HG02981 (cell line): ENCODE measurements at regions not wholly inside any gene's neighbourhood (a gene's known extent, or its start where the extent isn't known, plus 50 kb on each side); places are given as distances from the start of the nearest gene placed in this dataset.
"Not testable (repeated sequence)": the region's sequence is repeated elsewhere in the genome, so short reads cannot be mapped to it uniquely, and the experiment has no call there.

Source experiments
- ATAC-seq: cut with Tn5 transposase; IDR thresholded peaks from one replicate; pipeline ENCODE4 v1.9.1; 2021; ENCODE audit warnings: mild to moderate bottlenecking, moderate library complexity; ENCODE audit not compliant: unreplicated experiment

DNA sequence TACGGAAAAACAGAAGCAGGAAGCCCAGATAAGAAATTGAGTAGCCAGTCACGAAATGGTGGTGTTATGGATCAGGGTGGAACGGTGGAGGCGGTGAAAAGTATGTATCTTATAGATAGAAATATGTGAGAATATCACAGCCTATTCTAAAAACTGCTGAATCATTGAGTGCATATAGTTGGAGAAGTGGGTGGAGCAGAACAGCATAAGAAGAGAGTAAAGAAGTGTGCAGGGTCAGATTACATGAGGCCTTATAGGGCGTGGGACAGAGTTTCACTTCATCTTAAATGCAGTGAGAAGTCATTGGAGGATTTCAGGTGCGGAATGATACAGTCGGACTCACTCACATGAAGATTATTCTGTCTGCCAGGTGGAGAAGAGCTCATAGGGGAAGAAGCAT is 293.1 kb downstream of the TRIML1 start:
- ATAC-seq, result no peak

GRCh38 chr4:188433741-188434315 is 294.6 kb downstream of the TRIML1 start:
- ATAC-seq, result no peak

DNA sequence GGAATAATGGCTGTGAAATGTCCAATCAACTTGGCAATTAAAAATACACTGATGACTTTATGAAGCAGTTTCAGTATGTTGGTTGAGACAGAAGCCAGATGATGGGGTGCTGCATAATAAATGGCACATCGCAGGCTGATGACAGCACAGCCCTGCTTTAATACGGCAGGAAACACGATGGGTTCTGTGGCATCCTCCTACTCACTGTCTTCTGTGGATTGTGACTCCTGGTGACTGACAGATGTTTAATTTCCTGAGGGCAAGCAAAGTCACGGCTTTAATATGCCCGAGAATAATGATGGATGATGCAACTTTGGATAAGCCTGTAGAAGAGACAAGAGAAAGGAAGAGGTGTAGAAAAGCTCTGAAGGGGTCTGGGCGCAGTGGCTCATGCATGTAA is 295.4 kb downstream of the TRIML1 start:
- ATAC-seq, result no peak

DNA sequence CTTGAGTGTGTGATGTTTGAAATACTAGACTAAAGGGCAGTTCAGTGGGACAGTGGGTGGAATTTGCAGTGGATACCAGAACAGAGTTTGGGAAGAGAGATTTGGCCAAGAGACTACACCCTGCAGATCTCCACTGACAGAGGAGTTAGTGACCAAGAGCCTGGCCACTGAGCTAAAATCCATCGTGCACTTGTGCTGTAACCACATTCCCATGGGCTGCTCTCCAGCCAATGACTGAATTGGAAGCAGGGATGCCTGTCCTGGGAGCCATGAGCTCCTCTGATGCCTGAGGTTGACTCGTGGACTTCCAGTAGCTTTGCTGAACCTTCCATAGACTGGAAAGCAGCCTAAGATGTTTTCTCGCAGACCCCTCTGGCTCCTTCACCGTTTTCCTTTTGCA is 296.1 kb downstream of the TRIML1 start:
- no peak for ATAC-seq

- ATAC-seq, result no peak
These were observed 298.3 kb downstream of the TRIML1 start for GRCh38 chr4:188437535-188437934.

- ATAC-seq, result not testable (repeated sequence)
These were observed 299.2 kb downstream of the TRIML1 start for GRCh38 chr4:188438391-188438824.

GRCh38 chr4:188439641-188440311 is 300.5 kb downstream of the TRIML1 start:
- no peak for ATAC-seq

DNA sequence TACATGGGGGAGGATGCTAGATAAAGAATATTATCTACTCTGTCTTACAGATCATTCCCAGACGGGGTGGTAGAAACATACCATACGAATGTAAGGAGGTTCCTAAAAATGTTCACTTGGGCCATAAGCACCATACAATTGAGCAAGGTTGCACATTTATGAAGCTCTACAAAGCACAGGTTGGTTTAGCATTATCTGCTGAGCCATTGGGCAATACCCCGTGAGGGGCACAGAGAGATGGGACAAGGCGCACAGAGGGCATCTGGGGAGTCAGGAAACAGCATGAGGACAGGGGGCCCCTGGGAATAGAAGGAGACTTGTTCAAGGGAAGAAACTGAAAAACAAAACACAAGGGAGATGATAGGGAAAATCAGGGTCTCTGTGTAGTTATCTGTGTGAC is 305.3 kb downstream of the TRIML1 start:
- no peak for ATAC-seq

DNA sequence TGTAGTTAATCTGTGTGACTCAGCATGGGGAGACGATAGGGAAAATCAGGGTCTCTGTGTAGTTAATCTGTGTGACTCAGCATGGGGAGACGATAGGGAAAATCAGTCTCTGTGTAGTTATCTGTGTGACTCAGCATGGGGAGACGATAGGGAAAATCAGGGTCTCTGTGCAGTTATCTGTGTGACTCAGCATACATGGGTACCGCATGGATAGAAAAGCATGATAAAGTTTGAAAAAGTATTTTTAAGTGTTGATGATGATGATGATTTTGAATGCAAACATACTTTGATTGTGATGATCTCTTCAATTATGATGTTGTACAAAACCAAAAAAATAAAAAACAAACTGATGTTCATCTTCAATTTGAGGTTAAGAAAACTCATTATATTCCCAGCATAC is 309.8 kb downstream of the TRIML1 start:
- ATAC-seq, result not testable (repeated sequence)

GRCh38 chr4:188450571-188450970 is 311.3 kb downstream of the TRIML1 start:
- no peak for ATAC-seq

DNA sequence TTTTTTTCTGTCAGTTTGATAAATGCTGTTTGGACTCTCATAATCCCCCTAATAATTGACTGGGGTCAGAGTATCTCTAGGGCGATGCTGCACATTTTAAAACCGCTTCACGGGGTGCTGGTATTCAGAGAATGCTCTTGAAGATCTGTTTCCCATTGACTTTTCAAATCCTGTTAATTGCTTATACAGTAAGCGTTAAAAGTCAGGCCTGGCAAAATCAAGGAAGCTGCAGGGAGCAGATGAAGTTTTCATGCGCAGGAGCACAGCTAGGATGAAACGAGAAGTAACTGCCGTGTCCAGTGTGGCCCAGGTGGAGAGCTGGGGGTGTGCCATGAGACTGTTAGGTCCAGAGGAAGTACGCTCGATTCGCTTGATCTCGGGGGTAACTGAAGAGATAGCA is 312.9 kb downstream of the TRIML1 start:
- ATAC-seq, result no peak

DNA sequence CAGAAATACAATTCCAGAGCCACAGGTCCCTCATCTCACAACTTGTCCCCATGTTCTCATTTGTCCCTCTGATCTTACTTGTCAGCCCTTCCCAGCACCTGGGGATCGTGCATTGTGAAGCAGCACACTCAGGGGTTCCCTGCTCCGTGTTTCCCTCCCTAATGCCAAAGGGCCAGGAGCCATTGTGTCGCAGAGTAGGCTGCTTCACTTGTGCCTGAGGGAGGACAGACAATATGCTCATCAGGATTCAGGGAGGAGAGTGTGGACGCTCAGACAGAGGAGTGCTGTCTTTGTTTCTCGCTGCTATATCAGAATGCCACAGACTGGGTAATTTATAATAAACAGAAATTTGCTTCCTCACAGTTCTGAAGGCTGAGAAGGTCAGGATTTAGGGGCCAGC is 315.3 kb downstream of the TRIML1 start:
- no peak for ATAC-seq

DNA sequence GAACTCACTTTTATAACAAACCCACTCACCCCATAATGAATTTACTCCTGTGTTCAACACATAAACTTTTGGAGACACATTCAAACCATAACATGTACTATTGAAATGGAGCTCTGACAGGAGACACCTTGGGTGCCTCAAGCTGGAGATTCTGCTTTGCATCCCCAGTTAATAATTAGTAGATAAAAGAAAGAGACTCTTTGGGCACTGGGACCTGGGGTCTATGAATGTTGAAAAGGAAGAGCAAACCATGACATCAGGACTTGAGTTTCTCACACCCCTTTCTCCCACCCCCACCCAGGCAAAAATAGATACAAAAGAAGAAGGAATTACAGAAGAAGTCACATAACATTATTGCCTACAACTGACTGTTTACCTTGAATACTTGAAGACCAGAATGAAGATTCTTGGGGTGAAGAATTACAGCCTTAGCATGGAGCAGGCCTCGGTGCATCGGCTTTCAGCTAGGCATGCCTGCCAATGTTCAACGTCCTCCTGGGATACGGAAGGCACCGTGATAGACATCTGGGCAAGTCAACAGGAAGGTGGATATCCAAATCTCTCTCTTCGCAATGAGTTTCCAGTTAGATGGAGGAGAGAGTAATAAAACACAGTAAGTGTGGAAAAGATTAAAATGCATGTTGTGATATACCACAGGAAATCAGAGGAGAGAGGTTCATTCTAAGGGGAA is 316.0 kb downstream of the TRIML1 start:
- no peak for ATAC-seq

GRCh38 chr4:188459381-188459780 is 320.1 kb downstream of the TRIML1 start:
- ATAC-seq, result no peak

- no peak for ATAC-seq
These were observed 324.7 kb downstream of the TRIML1 start for GRCh38 chr4:188463909-188464308.

- ATAC-seq, result no peak
These were observed 326.8 kb downstream of the TRIML1 start for GRCh38 chr4:188466001-188466400.

- no peak for ATAC-seq
These were observed 345.0 kb downstream of the TRIML1 start for GRCh38 chr4:188484256-188484655.

- ATAC-seq, result no peak
These were observed 346.7 kb downstream of the TRIML1 start for GRCh38 chr4:188485906-188486305.

- ATAC-seq, result no peak
These were observed 353.6 kb downstream of the TRIML1 start for GRCh38 chr4:188492886-188493285.

- ATAC-seq, result no peak
These were observed 355.9 kb downstream of the TRIML1 start for GRCh38 chr4:188495169-188495568.

DNA sequence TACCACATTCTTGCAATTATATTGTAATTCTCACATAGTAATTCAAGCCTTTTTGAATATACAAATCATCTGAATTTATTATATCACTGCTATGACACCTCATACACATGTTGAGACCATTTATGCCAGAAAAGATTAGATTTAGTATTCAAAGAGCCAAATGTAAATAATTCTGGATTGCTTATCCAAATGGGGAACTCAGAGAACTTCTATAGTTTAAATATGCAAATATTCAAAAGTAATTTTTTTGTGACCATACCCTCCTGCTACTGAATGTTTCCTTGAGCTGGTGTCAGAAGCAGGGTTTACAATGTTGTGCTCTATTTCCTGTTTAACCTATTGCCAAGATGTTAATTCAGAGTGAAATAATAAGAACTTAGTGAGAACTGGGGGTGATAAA is 372.2 kb downstream of the TRIML1 start:
- ATAC-seq, result no peak

- no peak for ATAC-seq
These were observed 393.5 kb downstream of the TRIML1 start for GRCh38 chr4:188532751-188533150.
